Panc1 (cell line): ENCODE measurements at regions not wholly inside any gene's neighbourhood (a gene's known extent, or its start where the extent isn't known, plus 50 kb on each side); places are given as distances from the start of the nearest gene placed in this dataset.

Source experiments
- ATAC-seq: fragments of 200-7000 bp; cut with Tn5 transposase; 2 replicates; pipeline ENCODE4 v1.9.1; 2020; ENCODE audit warnings: mild to moderate bottlenecking, moderate library complexity
- BruUV-seq: library from RNA; stranded (reverse); fragments of 400-500 nt; replicated peaks from 2 replicates; lab custom pipeline; 2021; lab: Mats Ljungman, UMichigan
- CTCF ChIA-PET: fragments of 300-600 bp; sonication (Branson Sonifier 250); formaldehyde crosslinking; loops from one replicate; lab custom pipeline; 2022; ENCODE audit warnings: antibody characterized with exemption; lab: Charles Lee
- POLR2A ChIA-PET: fragments of 300-600 bp; sonication (Branson Sonifier 250); formaldehyde crosslinking; loops from one replicate; lab custom pipeline; 2022; ENCODE audit warnings: antibody characterized with exemption; lab: Charles Lee
- DNase-seq: peaks from one replicate; pipeline ENCODE4 v3.0.0-alpha.2; 2010; ENCODE audit warnings: low read depth, low spot score
- H3K27ac ChIP-seq: 2 replicates; pipeline ENCODE4 v1.5.1; 2011; ENCODE audit warnings: mild to moderate bottlenecking, low read length, inconsistent platforms
- H3K27me3 ChIP-seq: fragments of 200-500 bp; sonication (Bioruptor generic); 2 replicates; pipeline ENCODE4 v1.6.0; 2014; ENCODE audit warnings: low read length, inconsistent platforms; ENCODE audit not compliant: control insufficient read depth, insufficient read depth
- H3K36me3 ChIP-seq: fragments of 200-500 bp; sonication (Bioruptor generic); 2 replicates; pipeline ENCODE4 v1.5.1; 2014; ENCODE audit warnings: inconsistent platforms, mild to moderate bottlenecking, low read length, moderate library complexity; ENCODE audit not compliant: control insufficient read depth, insufficient read depth
- H3K4me1 ChIP-seq: 2 replicates; pipeline ENCODE4 v1.5.1; 2011; ENCODE audit warnings: inconsistent platforms, mild to moderate bottlenecking, low read length, moderate library complexity; ENCODE audit not compliant: control insufficient read depth, insufficient read depth
- H3K4me3 ChIP-seq, 2 experiments: 2 replicates each; pipeline ENCODE4 v1.5.1; 2011 to 2012; ENCODE audit warnings: low read depth in 2 of 2, low read length in 2 of 2, mild to moderate bottlenecking in 2 of 2, inconsistent platforms in 1 of 2, moderate library complexity in 1 of 2
- H3K9me3 ChIP-seq: fragments of 200-500 bp; sonication (Bioruptor generic); 2 replicates; pipeline ENCODE4 v1.5.1; 2014; ENCODE audit warnings: low read depth, mild to moderate bottlenecking, inconsistent platforms, low read length, moderate library complexity; ENCODE audit not compliant: control insufficient read depth, insufficient read depth
- POLR2AphosphoS5 ChIP-seq: IDR thresholded peaks from 2 replicates; pipeline ENCODE4 v1.6.1; 2012; ENCODE audit warnings: mild to moderate bottlenecking, low read depth, low read length, moderate library complexity
- REST ChIP-seq, 2 experiments: IDR thresholded peaks; 2 replicates each; pipeline ENCODE4 v1.6.1; 2011 to 2012; ENCODE audit warnings: low read depth in 2 of 2, control low read depth in 1 of 2, low read length in 1 of 2, mild to moderate bottlenecking in 1 of 2, moderate library complexity in 1 of 2; ENCODE audit not compliant: insufficient read depth in 1 of 2
- SIN3A ChIP-seq: IDR thresholded peaks from 2 replicates; pipeline ENCODE4 v1.6.1; 2012; ENCODE audit warnings: low read depth, mild to moderate bottlenecking, low read length, moderate library complexity, borderline replicate concordance; ENCODE audit not compliant: insufficient read depth
- TCF7L2 ChIP-seq: IDR thresholded peaks from 2 replicates; pipeline ENCODE4 v1.6.1; 2011; ENCODE audit warnings: mild to moderate bottlenecking, low read depth, low read length, inconsistent platforms
- in situ Hi-C: cut with HindIII; loops from 2 replicates; pipeline ENCODE4 v1.10.0; 2016; ENCODE audit warnings: low sequenced_read_pairs, low pct_unique_long_range_greater_than_20kb
- intact Hi-C: fragments of 100-400 bp; cut with micrococcal nuclease; formaldehyde crosslinking; loops from one replicate; pipeline ENCODE4 v1.10.0; 2022; ENCODE audit not compliant: unreplicated experiment
- TF ChIP-seq, protein P1 (sequence below): fragments of 450-650 bp; IDR thresholded peaks from 2 replicates; pipeline ENCODE4 v1.5.1; 2017; ENCODE audit warnings: mild to moderate bottlenecking

GRCh38 chr1:178578541-178578940, 65.6 kb downstream of the TEX35 start:
- Histone ChIP-seq H3K27ac (no peak overlapping the region), H3K36me3 (no peaks in the 10 kb centered on the region), H3K27me3 (no peaks in the 10 kb centered on the region; the same call in 1 of the 2 replicates), H3K9me3 (no peaks in the 10 kb centered on the region), H3K4me3 (no peak overlapping the region), H3K4me1 (no peaks in the 10 kb centered on the region)
- no peak for ATAC-seq
- BruUV-seq = no TSS peak
- TF ChIP-seq REST (IDR thresholded peaks at IDR 0.05; ENCODE audit: insufficient read depth in 1 of 2, low read depth in 2 of 2, low read length in 1 of 2) (no peak), TCF7L2 (no peak), SIN3A (no peak), POLR2AphosphoS5 (no peak)
- TF ChIP-seq, protein P1, sequence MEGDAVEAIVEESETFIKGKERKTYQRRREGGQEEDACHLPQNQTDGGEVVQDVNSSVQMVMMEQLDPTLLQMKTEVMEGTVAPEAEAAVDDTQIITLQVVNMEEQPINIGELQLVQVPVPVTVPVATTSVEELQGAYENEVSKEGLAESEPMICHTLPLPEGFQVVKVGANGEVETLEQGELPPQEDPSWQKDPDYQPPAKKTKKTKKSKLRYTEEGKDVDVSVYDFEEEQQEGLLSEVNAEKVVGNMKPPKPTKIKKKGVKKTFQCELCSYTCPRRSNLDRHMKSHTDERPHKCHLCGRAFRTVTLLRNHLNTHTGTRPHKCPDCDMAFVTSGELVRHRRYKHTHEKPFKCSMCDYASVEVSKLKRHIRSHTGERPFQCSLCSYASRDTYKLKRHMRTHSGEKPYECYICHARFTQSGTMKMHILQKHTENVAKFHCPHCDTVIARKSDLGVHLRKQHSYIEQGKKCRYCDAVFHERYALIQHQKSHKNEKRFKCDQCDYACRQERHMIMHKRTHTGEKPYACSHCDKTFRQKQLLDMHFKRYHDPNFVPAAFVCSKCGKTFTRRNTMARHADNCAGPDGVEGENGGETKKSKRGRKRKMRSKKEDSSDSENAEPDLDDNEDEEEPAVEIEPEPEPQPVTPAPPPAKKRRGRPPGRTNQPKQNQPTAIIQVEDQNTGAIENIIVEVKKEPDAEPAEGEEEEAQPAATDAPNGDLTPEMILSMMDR = no peak
- intact Hi-C loops (no loop called here), in situ Hi-C loops (no loop called here)
- no peak for DNase-seq
- CTCF ChIA-PET = no interaction called here
- POLR2A ChIA-PET = no interaction called here

DNA sequence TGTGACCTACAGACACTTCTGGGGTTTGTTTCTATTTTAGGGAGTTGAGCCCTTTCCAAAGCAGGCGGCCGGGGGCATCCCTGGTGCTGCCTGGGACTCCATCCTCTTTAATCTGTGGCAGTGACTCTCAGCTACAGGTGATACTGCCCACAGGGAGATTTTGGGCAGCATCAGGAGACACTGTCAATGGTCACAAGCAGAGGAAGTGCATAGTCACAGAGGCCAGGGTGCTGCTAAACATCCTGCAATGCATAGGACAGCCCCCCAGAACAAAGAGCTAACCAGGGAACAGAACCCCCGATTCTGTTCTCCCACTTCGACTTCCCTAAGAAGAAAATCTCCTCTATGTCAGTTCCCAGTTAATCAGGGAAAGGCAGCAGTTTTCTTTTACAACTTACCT, 66.2 kb downstream of the TEX35 start:
- no peaks in the 10 kb centered on the region for H3K4me1 ChIP-seq
- H3K27ac ChIP-seq = no peak overlapping the region
- no peak overlapping the region for H3K4me3 ChIP-seq
- intact Hi-C loops = no loop called here
- DNase-seq = no peak
- no peaks in the 10 kb centered on the region for H3K36me3 ChIP-seq
- in situ Hi-C loops = no loop called here
- H3K9me3 ChIP-seq = no peaks in the 10 kb centered on the region
- no TSS peak for BruUV-seq
- H3K27me3 ChIP-seq = no peaks in the 10 kb centered on the region; the same call in 1 of the 2 replicates
- ChIA-PET POLR2A (no interaction called here), CTCF (no interaction called here)
- no peak for ATAC-seq
- no peak for TF ChIP-seq TCF7L2
- TF ChIP-seq, protein P1 = no peak
- TF ChIP-seq REST (IDR thresholded peaks at IDR 0.05; ENCODE audit: insufficient read depth in 1 of 2, low read depth in 2 of 2, low read length in 1 of 2) = no peak
- no peak for TF ChIP-seq SIN3A
- no peak for TF ChIP-seq POLR2AphosphoS5
